B cell (primary cell): ENCODE measurements at regions not wholly inside any gene's neighbourhood (a gene's known extent, or its start where the extent isn't known, plus 50 kb on each side); places are given as distances from the start of the nearest gene placed in this dataset.
A peak's percentile ranks its signal among the peaks of the same experiment; 100 is the strongest.

Experiments used
- ATAC-seq: fragments of 200-7000 bp; cut with Tn5 transposase; one replicate; pipeline ENCODE4 v1.10.0; 2021; ENCODE audit warnings: low read depth, mild to moderate bottlenecking, moderate number of reproducible peaks, moderate library complexity
- CTCF ChIA-PET: fragments of 350-600 bp; sonication (Branson Sonifier 250); formaldehyde crosslinking; loops from one replicate; lab custom pipeline; 2021; ENCODE audit warnings: antibody characterized with exemption, inconsistent platforms; lab: Charles Lee
- POLR2A ChIA-PET: fragments of 350-600 bp; sonication (Branson Sonifier 250); formaldehyde crosslinking; loops from one replicate; lab custom pipeline; 2021; ENCODE audit warnings: antibody characterized with exemption; lab: Charles Lee
- DNase-seq: peaks from one replicate; pipeline ENCODE4 v3.0.0; 2013
- H2AFZ ChIP-seq: 2 replicates; pipeline ENCODE4 v1.6.1; 2012; ENCODE audit warnings: mild to moderate bottlenecking, low read depth, low read length; ENCODE audit not compliant: insufficient read depth, poor library complexity, severe bottlenecking
- H3K27ac ChIP-seq, 2 donors: 1 replicate in 1 of 2; 2 replicates in 1 of 2; pipeline ENCODE4 v1.5.1; 2012 to 2013; ENCODE audit warnings: low read length in 2 of 2, mild to moderate bottlenecking in 2 of 2, moderate library complexity in 1 of 2
- H3K27me3 ChIP-seq, 4 experiments: fragments of 200-600 bp in 1 of 4; sonication (generic) in 1 of 4; replicated peaks in 1 of 4; 1 replicate in 2 of 4; 2 replicates in 2 of 4; pipeline versions ENCODE4 v1.6.1 to v1.7.0; 2013 to 2016; ENCODE audit warnings: low read length in 3 of 4, mild to moderate bottlenecking in 2 of 4, mixed read lengths in 1 of 4, moderate library complexity in 1 of 4; ENCODE audit not compliant: insufficient read depth in 4 of 4, control insufficient read depth in 3 of 4; ENCODE audit errors: control extremely low read depth in 1 of 4
- H3K36me3 ChIP-seq, 2 experiments: replicated peaks in 1 of 2; 1 replicate in 1 of 2; 2 replicates in 1 of 2; pipeline versions ENCODE4 v1.6.1 to v1.7.1; 2013; ENCODE audit warnings: low read length in 1 of 2; ENCODE audit not compliant: insufficient read depth in 2 of 2, control insufficient read depth in 1 of 2; ENCODE audit errors: control extremely low read depth in 1 of 2, extremely low read depth in 1 of 2
- H3K4me1 ChIP-seq, 2 donors: fragments of 200-600 bp in 1 of 2; sonication (generic) in 1 of 2; 1 replicate in 1 of 2; 2 replicates in 1 of 2; pipeline versions ENCODE4 v1.5.1 to v1.6.1; 2013 to 2017; ENCODE audit warnings: low read length in 2 of 2; ENCODE audit not compliant: control insufficient read depth in 2 of 2, insufficient read depth in 2 of 2
- H3K4me2 ChIP-seq: replicated peaks from 2 replicates; pipeline ENCODE3; 2012; ENCODE audit warnings: mild to moderate bottlenecking, low read depth, low read length; ENCODE audit not compliant: poor library complexity, severe bottlenecking
- H3K4me3 ChIP-seq, 5 experiments: fragments of 200-600 bp in 1 of 5; sonication (generic) in 1 of 5; 1 replicate in 3 of 5; 2 replicates in 2 of 5; pipeline versions ENCODE4 v1.5.1 to v1.7.0; 2011 to 2016; ENCODE audit warnings: low read length in 4 of 5, mild to moderate bottlenecking in 4 of 5, low read depth in 2 of 5, control low read depth in 1 of 5, moderate library complexity in 1 of 5; ENCODE audit not compliant: insufficient read depth in 1 of 5; ENCODE audit errors: control extremely low read depth in 1 of 5, extremely low read depth in 1 of 5
- H3K79me2 ChIP-seq: fragments of 200-600 bp; sonication (generic); one replicate; pipeline ENCODE4 v1.6.0; 2016; ENCODE audit warnings: low read length; ENCODE audit not compliant: control insufficient read depth, insufficient read depth
- H3K9ac ChIP-seq: fragments of 200-600 bp; sonication (generic); 2 replicates; pipeline ENCODE4 v1.6.1; 2017; ENCODE audit warnings: mild to moderate bottlenecking, low read length, moderate library complexity
- H3K9me3 ChIP-seq, 3 donors: one replicate each; pipeline versions ENCODE4 v1.6.1 to v1.7.1; 2013; ENCODE audit warnings: low read length in 2 of 3; ENCODE audit not compliant: control insufficient read depth in 2 of 3, insufficient read depth in 1 of 3; ENCODE audit errors: control extremely low read depth in 1 of 3
- H4K20me1 ChIP-seq: 2 replicates; pipeline ENCODE4 v1.6.0; 2012; ENCODE audit warnings: mild to moderate bottlenecking, low read length; ENCODE audit not compliant: insufficient read depth, control insufficient read depth, poor library complexity, severe bottlenecking
- H3K27ac Mint-ChIP-seq: one replicate; pipeline ENCODE4 v1.8.0; 2021; ENCODE audit warnings: mixed read lengths
- H3K27me3 Mint-ChIP-seq: one replicate; pipeline ENCODE4 v1.8.0; 2021; ENCODE audit warnings: mixed read lengths
- H3K4me1 Mint-ChIP-seq: one replicate; pipeline ENCODE4 v1.8.0; 2021; ENCODE audit warnings: mixed read lengths
- H3K4me3 Mint-ChIP-seq: one replicate; pipeline ENCODE4 v1.8.0; 2021; ENCODE audit warnings: mixed read lengths
- H3K9me3 Mint-ChIP-seq: one replicate; pipeline ENCODE4 v1.8.0; 2022; ENCODE audit warnings: mixed read lengths; ENCODE audit not compliant: insufficient read depth
- EZH2 ChIP-seq: IDR thresholded peaks from 2 replicates; pipeline ENCODE4 v1.6.1; 2012; ENCODE audit warnings: borderline replicate concordance, low read depth, mild to moderate bottlenecking, moderate library complexity, low read length; ENCODE audit not compliant: insufficient read depth, poor library complexity, severe bottlenecking
- WGBS: methylation state at CpG from one replicate; pipeline ENCODE4 v1.1.5; 2013; ENCODE audit warnings: missing lambda C conversion rate; ENCODE audit not compliant: insufficient coverage; 5-methylcytosine and 5-hydroxymethylcytosine counted together
- intact Hi-C: fragments of 100-400 bp; cut with micrococcal nuclease; formaldehyde crosslinking; loops from one replicate; pipeline ENCODE4 v1.10.0; 2022
- TF ChIP-seq, protein P1 (sequence below): fragments of 200-600 bp; IDR thresholded peaks from one replicate; pipeline ENCODE4 v1.8.0; 2022; ENCODE audit warnings: antibody characterized with exemption, mild to moderate bottlenecking

DNA sequence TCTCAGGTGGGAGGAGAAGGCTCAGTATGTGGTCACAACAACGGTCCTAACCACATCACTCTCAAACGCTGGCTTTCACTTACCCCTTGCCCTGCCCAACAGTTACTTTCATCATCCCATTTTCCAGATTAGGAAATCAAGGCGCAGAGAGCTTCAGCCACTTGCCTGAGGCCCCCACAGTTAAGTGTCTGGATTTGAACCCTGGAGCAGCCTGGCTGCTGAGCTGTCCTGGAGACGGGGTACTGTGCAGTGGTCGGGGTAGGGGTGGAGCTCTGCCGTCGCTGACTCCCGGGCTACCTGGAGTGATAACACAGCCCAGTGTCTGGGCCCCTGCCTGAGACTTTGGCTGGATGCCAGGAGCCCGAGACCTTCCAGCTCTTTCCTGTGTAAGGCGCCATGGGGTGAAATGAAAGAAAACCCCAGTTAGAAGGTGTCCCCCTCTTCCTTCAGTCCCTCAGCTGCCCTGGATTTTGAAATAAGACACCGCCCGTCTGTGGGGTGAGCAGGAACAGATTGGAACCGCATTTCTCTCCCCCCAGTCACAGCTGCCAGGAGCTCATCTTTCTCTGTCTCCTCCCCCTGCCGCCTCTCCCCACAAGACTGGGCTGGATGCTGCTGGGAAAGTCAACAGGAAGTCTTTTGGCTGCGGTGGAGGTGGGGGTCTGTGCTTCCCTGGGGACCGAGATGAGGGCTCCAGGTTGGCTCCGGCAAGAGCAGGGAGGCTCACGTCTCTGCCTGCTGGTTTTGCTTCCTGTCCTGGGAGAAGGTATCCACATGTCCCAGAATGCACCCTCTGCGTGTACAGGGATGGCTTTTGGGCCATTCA lies 280.2 kb downstream of the SEC14L1 start:
- Mint-ChIP-seq H3K9me3 (no peaks in the 10 kb centered on the region), H3K27me3 (no peaks in the 10 kb centered on the region), H3K4me3 (peak overlapping the region; percentile 82), H3K27ac (peak overlapping the region; percentile 72), H3K4me1 (peaks cover 31% of the 10 kb centered on the region)
- peak; percentile 46 for ATAC-seq
- peaks cover 28 to 49% of the 10 kb centered on the region in 2 donors for H3K4me1 ChIP-seq
- 13% methylated on average over 16 of the region's 19 CpGs for WGBS
- no peaks in the 10 kb centered on the region for H3K27me3 ChIP-seq
- H2AFZ ChIP-seq = peak overlapping the region; percentile 57
- TF ChIP-seq EZH2 = no peak
- TF ChIP-seq, protein P1, sequence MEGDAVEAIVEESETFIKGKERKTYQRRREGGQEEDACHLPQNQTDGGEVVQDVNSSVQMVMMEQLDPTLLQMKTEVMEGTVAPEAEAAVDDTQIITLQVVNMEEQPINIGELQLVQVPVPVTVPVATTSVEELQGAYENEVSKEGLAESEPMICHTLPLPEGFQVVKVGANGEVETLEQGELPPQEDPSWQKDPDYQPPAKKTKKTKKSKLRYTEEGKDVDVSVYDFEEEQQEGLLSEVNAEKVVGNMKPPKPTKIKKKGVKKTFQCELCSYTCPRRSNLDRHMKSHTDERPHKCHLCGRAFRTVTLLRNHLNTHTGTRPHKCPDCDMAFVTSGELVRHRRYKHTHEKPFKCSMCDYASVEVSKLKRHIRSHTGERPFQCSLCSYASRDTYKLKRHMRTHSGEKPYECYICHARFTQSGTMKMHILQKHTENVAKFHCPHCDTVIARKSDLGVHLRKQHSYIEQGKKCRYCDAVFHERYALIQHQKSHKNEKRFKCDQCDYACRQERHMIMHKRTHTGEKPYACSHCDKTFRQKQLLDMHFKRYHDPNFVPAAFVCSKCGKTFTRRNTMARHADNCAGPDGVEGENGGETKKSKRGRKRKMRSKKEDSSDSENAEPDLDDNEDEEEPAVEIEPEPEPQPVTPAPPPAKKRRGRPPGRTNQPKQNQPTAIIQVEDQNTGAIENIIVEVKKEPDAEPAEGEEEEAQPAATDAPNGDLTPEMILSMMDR = no peak
- H3K9me3 ChIP-seq = no peaks in the 10 kb centered on the region
- H4K20me1 ChIP-seq = no peaks in the 10 kb centered on the region
- peak overlapping the region; percentile 63 for H3K4me2 ChIP-seq
- CTCF ChIA-PET = interaction anchor here (1.0 to 27.0 kb wide), 5 partner anchors 11 to 96 kb away, joined by 3 to 699 read pairs (median 9); no protein-coding TSS in a partner anchor
- H3K27ac ChIP-seq = peak overlapping the region; percentile 25 to 27
- peak overlapping the region in 4 of 5 experiments; percentile 13 to 40 (median 24) for H3K4me3 ChIP-seq
- intact Hi-C loops = loop anchor here (2.0 kb wide), 1 partner anchor 14 kb away; no protein-coding TSS in a partner anchor
- POLR2A ChIA-PET = interaction anchor here (0.5 to 2.1 kb wide), 10 partner anchors 10 to 881 kb away, joined by 3 to 15 read pairs (median 4); no protein-coding TSS in a partner anchor
- H3K36me3 ChIP-seq = no peaks in the 10 kb centered on the region
- H3K79me2 ChIP-seq = peaks cover 39% of the 10 kb centered on the region
- peak; percentile 57 for DNase-seq
- peak overlapping the region; percentile 26 for H3K9ac ChIP-seq

DNA sequence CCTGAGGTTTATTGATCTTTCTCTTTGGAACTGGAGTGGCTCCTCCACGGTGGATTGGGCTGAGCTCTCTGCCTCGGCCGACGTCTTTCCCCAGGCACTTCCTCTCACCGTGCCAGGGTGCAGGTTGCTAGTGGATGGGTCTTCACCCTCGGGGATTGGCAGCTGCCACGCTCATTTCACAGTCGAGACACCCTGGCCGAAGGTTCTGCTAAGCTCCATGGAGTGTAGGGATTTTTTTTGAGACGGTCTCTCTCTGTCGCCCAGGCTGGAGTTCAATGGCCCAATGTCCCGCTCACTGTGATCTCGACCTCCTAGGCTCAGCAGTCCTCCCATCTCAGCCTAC lies 280.8 kb downstream of the SEC14L1 start:
- Histone ChIP-seq H3K4me2 (peak overlapping the region; percentile 63), H3K4me1 (peaks cover 34 to 54% of the 10 kb centered on the region in 2 donors), H3K36me3 (no peaks in the 10 kb centered on the region), H3K79me2 (peaks cover 33% of the 10 kb centered on the region), H2AFZ (peak overlapping the region; percentile 57), H3K9me3 (no peaks in the 10 kb centered on the region), H4K20me1 (no peaks in the 10 kb centered on the region), H3K27me3 (no peaks in the 10 kb centered on the region), H3K27ac (peak overlapping the region; percentile 25 to 27), H3K9ac (peak overlapping the region; percentile 26), H3K4me3 (peak overlapping the region in 4 of 5 experiments; percentile 13 to 40 (median 24))
- no peaks in the 10 kb centered on the region for H3K9me3 Mint-ChIP-seq
- intact Hi-C loops = loop anchor here (2.0 kb wide), 1 partner anchor 15 kb away; no protein-coding TSS in a partner anchor
- 30% methylated on average over 6 of the region's 13 CpGs for WGBS
- TF ChIP-seq, protein P1 = no peak
- TF ChIP-seq EZH2 = no peak
- H3K4me1 Mint-ChIP-seq = peaks cover 37% of the 10 kb centered on the region
- H3K27me3 Mint-ChIP-seq = no peaks in the 10 kb centered on the region
- DNase-seq (peak; percentile 60), ATAC-seq (peak; percentile 46)
- CTCF ChIA-PET = interaction anchor here (1.0 to 27.0 kb wide), 5 partner anchors 11 to 96 kb away, joined by 3 to 699 read pairs (median 9); no protein-coding TSS in a partner anchor
- H3K4me3 Mint-ChIP-seq = peak overlapping the region; percentile 82
- H3K27ac Mint-ChIP-seq = peak overlapping the region; percentile 72
- POLR2A ChIA-PET = interaction anchor here (0.5 to 2.1 kb wide), 8 partner anchors 9 to 881 kb away, joined by 3 to 15 read pairs (median 4); no protein-coding TSS in a partner anchor
